GM21529 (cell line): ENCODE measurements at regions not wholly inside any gene's neighbourhood (a gene's known extent, or its start where the extent isn't known, plus 50 kb on each side); places are given as distances from the start of the nearest gene placed in this dataset.
"Not testable (repeated sequence)": the region's sequence is repeated elsewhere in the genome, so short reads cannot be mapped to it uniquely, and the experiment has no call there.

Experiments
- ATAC-seq: cut with Tn5 transposase; IDR thresholded peaks from one replicate; pipeline ENCODE4 v1.9.1; 2021; ENCODE audit not compliant: unreplicated experiment

DNA sequence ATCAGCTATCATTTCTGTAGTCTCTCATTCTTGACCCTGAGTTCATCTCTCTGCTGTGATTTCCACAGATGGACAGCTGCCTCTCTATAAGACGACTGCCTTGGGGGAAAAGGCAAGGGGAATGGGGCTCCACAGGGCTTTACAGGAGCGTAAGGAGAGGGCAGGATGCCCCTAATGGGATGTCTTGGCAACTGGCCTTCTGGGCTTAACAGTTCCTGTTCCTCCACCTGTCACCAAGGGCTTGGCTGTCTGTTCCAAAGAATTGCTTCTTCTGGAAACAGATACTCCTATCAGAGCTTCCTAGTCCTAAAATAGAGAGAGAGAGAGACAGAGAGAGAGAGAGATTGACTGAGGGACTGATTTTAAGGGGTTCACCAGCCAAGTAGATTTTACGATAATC, 181.9 kb downstream of the TMEM200A start:
- no peak for ATAC-seq

DNA sequence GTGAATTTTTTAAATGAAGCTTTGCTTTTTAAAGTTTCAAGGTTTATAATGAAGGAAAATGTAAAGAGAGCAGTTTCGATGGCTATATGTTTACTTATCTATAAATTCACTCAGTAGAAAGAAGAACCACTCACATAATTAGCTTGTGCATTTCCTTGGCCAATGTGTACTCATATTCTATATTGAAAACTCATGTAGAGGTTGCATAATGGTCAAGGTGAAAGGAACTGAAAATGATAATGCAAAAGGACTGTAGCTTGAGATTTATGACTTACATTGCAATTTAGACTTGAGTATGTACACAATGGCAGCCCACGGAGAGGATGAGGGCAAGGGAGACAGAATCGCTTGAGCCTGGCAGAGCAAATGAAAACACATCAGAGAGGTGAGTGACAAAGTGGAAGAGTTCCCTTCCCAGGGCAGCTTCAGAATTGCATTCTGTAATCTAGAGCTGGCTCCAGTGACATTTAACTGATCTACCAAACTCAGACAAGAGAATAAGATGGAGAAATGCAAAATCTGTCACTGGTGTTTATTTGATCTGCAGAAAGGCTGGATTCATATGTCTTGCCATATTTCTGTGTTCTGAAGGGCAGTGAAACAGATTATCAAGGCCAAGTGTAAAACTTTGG, 191.8 kb downstream of the TMEM200A start:
- no peak for ATAC-seq

DNA sequence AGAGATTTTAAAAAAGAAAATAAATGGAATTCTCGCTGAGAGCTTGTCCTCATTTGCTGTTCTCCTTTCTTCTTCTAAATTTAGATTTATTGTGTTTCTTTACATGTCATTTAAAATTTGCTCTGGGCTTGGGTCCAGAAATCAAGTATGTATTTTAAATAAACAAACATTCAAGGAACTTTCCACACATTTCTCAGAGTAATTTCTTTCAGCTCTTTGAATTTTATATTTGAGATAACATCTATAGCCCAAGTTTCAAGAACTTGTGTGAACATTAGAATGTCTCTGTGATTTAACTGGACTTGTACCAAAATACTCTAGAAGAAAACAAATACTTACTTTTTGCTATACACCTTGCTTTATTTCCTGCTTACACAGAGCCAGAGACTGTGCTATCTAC, 192.3 kb downstream of the TMEM200A start:
- no peak for ATAC-seq

- no peak for ATAC-seq
Observed at GRCh38 chr6:130559166-130559565, 193.3 kb downstream of the TMEM200A start.

GRCh38 chr6:130560231-130560630, 194.4 kb downstream of the TMEM200A start:
- ATAC-seq, result no peak

DNA sequence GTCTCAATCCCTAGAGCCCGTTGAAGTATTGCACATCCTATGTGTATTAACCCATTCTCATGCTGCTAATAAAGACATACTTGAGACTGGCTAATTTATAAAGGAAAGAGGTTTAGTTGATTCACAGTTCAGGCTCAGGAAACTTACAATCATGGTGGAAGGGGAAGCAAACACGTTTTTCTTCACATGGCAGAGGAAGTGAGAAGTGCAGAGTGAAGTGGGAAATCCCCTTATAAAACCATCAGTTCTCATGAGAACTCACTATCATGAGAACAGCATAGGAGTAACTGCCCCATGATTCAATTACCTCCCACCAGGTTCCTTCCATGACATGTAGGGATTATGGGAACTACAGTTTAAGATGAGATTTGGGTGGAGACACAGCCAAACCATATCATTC, 195.3 kb downstream of the TMEM200A start:
- not testable (repeated sequence) for ATAC-seq

DNA sequence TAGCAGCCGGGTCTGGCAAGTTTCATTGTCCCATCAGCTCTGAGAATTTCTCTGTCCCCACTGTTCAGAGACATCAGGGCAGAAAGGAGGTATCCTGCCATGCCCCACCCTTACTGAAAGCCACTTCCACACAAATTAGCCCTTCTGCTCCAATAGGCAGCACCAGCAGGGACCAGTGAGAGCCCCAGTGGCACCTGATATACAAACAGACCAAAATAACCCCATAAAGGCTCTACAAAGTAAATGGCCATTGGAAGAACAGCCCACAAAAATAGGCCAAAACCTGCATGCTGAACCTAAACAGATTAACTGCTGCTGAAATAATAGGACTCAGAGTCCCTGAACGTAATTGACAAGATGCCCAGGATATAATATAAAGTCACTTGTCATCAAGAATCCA, 199.9 kb downstream of the TMEM200A start:
- ATAC-seq, result no peak

DNA sequence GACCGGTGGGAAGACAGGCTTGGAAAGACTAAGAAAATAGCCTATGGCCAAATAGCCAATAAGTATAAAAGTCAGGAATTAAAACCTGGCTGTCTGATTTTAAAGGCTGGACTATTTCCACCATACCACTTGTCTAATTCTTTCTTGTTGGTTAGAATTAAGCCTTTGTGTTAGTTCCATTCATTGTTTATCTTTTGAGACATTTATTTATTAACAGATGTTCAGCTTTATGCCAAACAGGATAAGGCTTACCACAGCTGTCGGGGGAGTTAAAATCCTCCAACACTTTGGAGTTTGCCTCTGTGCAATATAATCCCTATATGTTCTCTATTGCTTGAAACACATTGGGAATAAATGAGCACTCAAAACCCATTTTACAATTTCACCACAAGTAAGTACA, 208.3 kb downstream of the TMEM200A start:
- ATAC-seq, result no peak

DNA sequence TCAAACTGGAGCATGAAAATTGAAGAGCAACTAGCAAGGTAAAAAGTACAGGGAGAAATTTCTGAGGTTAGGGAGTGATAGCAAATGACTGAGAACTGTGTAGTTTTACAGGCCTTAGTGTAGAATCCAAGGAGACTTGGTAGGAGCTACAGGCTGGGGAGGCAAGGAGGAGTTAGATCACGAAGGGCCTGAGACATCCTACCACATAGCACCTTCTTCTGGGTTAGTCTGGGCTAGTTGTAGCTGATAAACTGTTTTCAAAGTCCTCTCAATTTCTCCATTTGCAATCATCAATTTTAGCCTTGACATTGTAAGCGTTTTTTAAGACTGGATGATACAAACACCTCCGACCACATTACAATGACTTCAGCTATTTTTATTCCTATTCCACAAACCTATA, 209.7 kb downstream of the TMEM200A start:
- ATAC-seq, result no peak

GRCh38 chr6:130575971-130576370, 210.2 kb downstream of the TMEM200A start:
- ATAC-seq, result peak; percentile 100

- ATAC-seq, result no peak
Observed at GRCh38 chr6:130577178-130577919, 211.5 kb downstream of the TMEM200A start.

DNA sequence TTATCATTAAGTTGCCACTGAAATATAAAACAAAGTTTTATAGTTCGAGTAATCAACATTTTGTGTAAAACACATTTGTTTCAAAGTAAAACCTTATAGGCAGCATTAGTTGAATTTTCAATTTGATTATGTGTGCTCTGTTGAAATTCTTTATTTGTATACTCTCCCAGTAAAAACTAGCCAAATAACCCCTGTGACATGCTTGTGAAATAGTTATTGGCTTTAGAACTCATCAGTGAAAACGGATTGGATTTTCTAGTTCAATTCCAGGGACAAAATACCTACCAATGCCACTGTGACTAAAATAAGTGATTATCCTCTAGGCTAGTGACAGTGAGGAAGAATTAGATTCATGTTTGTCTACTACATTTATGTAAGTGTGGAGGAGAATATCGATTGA, 212.9 kb downstream of the TMEM200A start:
- ATAC-seq, result no peak

- ATAC-seq, result no peak
Observed at GRCh38 chr6:130583268-130583667, 217.5 kb downstream of the TMEM200A start.

GRCh38 chr6:130585587-130585986, 219.8 kb downstream of the TMEM200A start:
- ATAC-seq, result no peak

DNA sequence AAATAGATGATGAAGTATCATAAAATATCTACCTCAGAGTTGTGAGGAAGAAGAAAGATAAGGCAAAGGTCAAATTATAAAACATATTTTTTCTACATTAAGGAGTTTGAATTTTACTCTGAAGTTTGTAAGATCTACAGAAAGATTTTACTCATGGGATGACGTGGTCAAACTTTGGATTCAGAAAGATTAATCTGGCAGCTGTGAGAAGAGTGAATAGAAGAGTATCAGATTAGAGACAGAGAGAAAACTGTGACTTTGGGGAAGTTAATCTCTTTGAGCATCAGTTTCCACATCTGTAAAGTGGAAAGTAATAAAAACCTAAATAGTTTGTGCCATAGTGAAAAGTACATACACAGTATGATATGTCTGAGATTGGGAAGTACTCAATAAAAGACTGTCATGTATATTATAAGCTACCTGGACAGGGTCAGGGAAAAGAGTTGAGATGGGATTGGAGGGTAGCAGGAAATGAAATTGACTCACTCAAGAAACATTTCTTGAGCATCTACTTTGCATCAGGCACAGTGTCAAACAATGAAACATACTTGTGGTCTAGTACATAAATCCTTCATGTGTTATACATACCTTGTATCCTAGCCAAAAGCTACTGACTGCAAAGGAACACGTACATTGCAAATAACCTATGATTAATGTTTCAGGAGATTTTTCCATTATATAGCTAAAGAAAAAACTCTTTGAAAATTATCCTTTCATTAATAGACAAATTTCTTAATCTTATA, 222.1 kb downstream of the TMEM200A start:
- no peak for ATAC-seq

- no peak for ATAC-seq
Observed at GRCh38 chr6:130593200-130593599, 227.4 kb downstream of the TMEM200A start.

GRCh38 chr6:130593948-130594347, 228.1 kb downstream of the TMEM200A start:
- no peak for ATAC-seq

DNA sequence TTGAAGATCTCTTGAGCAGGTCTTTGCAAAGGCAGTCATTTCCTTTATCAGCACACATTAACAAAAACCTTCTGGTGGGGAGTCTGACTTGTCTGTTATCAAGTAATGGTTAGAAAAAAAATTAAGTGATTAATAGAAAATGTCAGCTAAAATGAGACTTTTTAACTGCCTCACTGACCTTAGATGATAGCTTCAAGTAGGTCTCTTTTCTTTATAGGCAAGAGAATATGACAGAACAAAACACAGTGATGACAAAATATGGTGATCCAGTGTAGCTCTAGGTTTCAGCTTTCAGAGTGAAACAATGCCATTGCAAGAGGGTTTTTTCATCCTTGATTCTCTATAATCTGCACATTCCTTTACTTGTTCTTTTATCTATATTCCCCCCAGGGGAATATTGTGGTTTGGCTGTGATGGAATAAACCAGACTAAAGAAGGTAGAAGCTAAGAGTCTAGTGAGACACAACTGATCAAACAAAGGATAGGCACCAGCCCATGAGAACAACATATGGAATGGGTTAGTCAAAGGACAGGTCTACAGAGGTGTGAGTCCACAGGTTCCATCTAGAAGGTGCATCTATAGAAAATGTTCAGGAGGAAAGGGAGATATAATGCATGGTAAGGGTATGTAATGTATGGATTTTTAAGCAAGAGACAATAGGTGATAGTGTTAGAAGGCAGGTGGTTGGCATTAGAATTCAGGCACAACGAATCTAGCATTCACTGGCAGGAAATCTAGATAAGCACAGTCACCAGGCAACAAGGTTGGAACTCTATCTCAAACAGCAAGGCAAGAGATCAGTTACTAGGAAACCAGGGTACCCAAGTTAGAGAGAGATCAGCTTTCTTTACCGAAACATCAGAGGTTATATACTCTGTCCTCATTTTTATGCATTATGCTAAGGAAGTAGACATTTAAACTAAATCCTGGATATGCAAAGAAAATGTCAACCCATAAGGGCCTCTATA, 228.9 kb upstream of the SMLR1 start:
- ATAC-seq, result no peak

- ATAC-seq, result no peak
Observed at GRCh38 chr6:130600880-130601341, 226.3 kb upstream of the SMLR1 start.

DNA sequence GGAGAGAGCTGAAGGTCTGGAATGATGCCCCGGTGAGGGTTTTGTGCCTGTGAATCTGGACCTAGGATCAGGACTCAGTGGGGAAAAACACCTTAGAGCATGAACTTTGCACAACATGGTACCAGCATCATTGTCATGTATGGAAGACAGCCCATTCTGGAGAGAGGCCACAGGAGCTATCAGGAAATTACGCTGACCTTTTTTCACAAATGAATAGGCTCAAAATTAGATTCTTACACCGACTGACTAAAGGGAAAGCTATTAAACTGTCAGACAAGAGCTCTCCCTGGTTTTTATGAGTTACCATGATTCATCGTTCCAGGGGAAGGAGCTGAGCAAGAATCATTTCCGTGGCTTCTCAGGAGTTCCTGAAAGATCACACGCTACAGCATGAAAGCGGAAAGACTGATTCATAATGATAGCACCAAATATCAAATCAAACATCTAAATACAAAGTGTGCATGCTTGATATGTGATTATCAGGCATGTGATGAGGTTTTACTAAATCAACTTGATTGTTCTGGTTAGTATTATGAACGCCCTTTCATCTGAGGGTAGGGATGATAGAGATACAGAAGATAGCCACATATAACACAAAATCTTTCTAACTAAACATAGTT, 224.9 kb upstream of the SMLR1 start:
- ATAC-seq, result no peak
